GM21381 (cell line): ENCODE measurements at regions not wholly inside any gene's neighbourhood (a gene's known extent, or its start where the extent isn't known, plus 50 kb on each side); places are given as distances from the start of the nearest gene placed in this dataset.
"Not testable (repeated sequence)": the region's sequence is repeated elsewhere in the genome, so short reads cannot be mapped to it uniquely, and the experiment has no call there.

Experiments
- ATAC-seq: cut with Tn5 transposase; IDR thresholded peaks from one replicate; pipeline ENCODE4 v1.9.1; 2021; ENCODE audit warnings: mild to moderate bottlenecking, moderate library complexity; ENCODE audit not compliant: unreplicated experiment

- no peak for ATAC-seq
Measured at GRCh38 chr7:82701949-82702348, 258.4 kb upstream of the CACNA2D1 start.

DNA sequence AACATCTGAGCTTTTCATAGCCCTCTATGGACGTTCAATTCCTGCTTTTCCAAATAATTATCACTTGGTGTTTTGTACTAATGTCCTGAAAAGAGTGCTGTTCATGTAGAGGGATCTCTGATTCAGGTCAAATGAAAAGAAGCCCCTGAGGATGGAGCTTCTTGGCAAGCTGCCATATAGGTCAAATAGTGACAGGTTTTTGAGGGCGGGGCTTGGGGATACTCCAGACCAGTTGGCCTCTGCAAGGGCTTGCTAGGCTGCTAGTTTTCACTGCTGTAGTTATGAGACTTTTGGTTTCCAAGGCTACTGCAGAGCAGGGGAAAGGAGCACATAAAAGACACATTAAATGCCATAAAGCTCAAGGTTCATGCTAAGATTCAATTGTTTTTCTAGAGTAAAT, 257.2 kb upstream of the CACNA2D1 start:
- no peak for ATAC-seq

DNA sequence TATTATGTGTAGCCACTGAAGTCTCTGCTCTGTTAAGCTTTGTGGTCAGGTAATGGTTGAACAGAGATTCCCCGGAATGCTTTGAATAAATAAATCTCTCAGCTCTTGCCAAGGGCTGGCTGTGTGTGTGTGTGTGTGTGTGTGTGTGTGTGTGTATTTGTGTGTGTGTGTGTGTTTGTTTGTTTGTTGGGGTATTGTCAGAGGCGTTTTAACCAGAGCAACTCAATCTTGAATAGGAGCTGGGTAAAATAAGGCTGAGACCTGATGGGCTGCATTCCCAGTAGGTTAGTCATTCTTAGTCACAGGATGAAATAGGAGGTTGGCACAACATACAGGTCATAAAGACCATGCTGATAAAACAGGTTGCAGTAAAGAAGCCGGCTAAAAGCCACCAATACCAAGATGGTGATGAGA, 256.2 kb upstream of the CACNA2D1 start:
- ATAC-seq, result no peak

DNA sequence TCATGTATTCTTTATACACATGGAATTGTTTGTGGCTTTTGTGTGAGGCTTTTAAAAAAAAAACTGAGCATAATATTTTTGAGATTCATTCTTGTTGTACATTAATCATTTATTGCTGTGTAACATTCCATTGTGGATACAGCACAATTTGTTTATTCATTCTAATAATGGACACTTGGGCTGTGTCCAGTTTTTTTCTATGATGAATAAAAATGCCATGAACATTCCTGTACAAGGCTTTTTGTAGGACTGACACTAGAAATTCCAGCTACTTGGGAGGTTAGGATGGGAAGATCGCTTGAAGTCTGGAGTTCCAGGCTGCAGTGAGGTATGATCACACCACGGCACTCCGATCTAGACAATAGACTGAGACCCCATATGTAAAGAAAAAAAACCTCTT, 254.3 kb upstream of the CACNA2D1 start:
- no peak for ATAC-seq

DNA sequence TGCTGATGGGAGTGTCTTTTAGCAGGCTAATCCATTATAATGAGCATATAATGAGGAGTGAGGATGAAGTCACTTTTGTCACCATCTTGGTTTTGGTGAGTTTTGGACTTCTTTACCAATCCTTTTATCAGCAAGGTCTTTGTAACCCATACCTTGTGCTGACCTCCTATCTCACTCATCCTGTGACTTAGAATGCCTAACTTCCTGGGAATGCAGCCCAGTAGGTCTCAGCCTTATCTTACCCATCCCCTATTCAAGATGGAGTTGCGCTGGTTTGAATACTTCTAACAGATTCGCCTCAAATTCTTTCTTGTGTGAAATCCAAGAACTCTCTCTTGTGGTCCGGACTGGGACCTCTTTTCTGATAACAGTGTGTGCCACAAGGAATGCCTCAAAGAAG, 253.1 kb upstream of the CACNA2D1 start:
- no peak for ATAC-seq

DNA sequence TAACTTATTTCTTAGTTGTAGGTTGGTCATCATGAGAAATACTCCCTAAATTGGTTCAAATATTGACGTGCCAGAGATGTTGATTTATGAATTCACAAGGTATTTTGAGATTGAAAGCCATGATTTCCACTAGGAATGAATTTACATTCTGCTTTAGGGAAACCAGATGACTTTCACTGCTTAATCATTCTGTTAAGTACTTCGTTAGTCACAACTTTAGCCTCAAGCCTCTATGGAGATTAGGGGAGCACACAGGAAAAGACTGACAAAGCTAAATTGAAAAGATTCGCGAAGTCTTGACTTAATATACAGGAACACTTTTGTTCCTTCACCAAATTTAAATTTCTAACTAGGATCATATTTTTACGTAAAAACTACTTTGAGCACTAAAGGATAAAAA, 250.4 kb upstream of the CACNA2D1 start:
- ATAC-seq, result no peak

GRCh38 chr7:82690929-82691328, 247.4 kb upstream of the CACNA2D1 start:
- ATAC-seq, result no peak

- no peak for ATAC-seq
Measured at GRCh38 chr7:82685214-82685613, 241.6 kb upstream of the CACNA2D1 start.

- ATAC-seq, result no peak
Measured at GRCh38 chr7:82678716-82679115, 235.1 kb upstream of the CACNA2D1 start.

DNA sequence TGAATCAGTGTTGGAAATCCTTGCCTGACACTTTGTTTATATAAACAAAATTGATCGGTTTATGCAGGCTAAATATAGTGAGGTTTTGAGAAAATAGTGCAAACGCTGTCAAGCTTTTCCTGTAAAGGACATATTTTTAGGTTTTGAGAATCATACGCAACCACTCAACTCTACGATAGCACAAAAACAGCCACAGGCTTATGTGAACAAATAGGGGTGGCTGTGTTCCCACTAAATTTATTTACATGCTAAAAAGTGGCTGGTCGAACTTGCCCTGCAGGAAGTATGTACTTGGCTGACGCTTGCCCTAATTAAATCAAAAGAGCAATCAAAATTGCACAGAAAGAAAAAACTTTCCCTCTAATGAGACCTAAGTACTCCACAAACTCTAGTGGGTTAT, 234.7 kb upstream of the CACNA2D1 start:
- no peak for ATAC-seq

DNA sequence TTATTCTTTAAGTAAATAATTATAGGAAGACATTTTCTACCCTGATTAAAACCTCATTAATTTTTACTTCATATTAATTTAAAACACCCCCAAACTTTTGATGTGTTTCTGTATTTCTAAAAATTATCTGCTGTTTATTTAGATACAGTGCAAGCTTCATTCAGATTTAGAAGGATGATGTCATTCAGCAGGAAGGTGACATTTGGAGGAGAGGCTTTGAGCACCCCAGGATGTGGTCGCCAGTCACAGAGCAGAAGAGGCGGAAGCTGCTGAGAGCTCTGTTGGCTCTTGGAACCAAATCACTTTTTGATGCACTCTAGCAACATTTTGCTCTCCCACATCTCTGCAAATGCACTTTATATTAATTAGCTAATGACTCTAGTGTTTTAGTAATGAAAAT, 233.9 kb upstream of the CACNA2D1 start:
- no peak for ATAC-seq

DNA sequence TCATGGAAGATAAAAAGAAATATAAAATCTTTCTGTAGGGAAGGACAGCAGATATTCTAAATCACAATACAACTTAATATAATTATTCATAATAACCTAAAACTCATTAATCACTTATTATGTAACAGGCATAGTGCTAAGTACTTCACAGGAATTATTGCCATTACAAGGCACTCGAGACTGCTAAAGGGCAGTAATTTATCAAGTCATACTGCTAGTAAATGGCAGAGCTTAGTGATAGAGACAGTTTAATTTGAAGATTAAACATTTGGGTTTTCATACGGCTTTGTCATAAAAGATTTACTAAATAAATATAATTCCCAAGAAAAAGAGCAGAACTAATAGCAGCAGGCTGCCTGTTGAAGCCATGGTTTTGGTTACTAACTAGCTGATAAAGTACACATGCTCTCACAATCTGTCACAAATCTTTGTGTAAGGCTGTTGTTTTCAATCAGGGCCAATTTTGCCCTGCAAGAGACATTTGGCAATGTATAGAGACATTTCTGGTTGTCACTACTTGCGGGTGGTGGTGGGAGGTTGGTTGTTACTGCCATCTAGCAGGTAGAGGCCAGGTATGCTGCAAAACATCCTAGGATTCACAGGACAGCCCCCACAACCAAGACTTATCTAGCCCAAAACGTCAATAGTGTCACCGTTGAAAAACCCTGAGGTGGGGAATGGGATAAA, 233.3 kb upstream of the CACNA2D1 start:
- ATAC-seq, result no peak

DNA sequence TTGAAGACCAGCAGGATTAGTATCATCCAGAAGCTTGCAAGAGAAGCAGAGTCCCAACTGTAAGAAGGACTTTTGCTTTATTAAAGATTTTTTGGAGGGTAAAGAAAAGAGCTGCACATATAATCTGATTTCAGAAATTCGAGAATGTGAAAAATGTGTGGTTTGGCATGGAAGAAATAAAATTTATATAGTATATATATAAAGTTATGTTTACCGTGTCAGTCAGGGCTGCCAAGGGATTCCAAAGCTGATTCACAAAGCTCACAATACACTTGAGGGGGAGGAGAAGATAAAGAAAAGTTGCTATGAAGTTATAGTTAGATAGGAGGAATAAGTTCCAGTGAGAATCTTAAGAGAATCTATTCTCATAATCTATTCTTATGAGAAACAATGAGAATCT, 231.8 kb upstream of the CACNA2D1 start:
- no peak for ATAC-seq

DNA sequence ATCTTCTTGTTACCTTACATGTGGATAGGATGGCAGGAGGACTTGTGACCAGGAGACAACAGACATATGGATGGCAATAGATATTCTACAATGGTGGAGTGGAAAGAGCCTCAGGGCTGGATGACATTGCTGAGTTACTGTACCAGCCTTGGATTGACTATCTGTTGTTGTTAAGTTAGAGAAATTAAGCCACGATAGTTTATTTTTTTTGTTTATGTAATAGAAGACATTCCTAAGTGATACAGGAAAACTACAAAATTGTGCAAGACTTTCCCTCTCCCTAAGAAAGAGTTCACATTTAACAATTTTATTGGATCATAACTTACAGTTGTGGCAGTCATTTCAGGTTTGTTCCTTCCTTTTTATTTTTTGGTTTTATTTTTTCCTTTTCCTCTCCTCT, 230.7 kb upstream of the CACNA2D1 start:
- no peak for ATAC-seq

- ATAC-seq, result no peak
Measured at GRCh38 chr7:82672078-82672477, 228.5 kb upstream of the CACNA2D1 start.

GRCh38 chr7:82669141-82669540, 225.6 kb upstream of the CACNA2D1 start:
- ATAC-seq, result no peak

GRCh38 chr7:82668676-82669075, 225.1 kb upstream of the CACNA2D1 start:
- ATAC-seq, result no peak

GRCh38 chr7:82665966-82666507, 222.5 kb upstream of the CACNA2D1 start:
- ATAC-seq, result no peak

- ATAC-seq, result no peak
Measured at GRCh38 chr7:82655965-82656364, 212.4 kb upstream of the CACNA2D1 start.

GRCh38 chr7:82650095-82650494, 206.5 kb upstream of the CACNA2D1 start:
- not testable (repeated sequence) for ATAC-seq

DNA sequence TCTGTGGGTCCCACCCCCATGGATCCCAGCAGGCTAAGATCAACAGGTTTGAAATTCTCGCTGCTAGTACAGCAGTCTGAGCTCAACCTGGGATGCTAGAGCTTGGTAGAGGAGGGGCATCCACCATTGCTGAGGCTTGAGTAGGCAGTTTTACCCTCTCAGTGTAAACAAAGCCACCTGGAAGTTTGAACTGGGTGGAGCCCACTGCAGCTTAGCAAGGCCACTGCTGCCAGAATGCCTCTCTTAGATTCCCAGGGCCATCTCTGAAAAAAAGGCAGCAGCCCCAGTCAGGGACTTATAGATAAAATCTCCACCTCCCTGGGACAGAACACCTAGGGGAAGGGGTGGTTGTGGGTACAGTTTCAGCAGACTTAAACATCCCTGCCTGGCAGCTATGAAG, 190.0 kb upstream of the CACNA2D1 start:
- no peak for ATAC-seq

DNA sequence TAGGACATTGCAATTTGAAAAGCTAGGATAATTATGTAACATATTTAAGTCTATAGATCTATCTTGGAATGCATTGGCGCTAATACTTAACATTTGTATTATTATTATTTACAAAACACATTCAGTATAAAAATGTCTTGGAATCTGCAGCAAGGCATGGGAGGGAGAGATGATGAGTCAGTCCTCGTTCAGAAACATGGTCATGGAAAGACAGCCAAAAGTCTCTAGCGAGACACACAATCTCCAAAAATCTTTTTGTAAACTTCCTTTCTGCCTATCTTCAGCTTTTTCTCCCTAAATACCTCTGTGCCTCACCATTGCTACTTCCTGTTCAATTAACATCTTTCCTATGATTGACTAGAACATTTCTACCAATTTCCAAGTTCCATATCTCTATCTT, 188.4 kb upstream of the CACNA2D1 start:
- ATAC-seq, result no peak

DNA sequence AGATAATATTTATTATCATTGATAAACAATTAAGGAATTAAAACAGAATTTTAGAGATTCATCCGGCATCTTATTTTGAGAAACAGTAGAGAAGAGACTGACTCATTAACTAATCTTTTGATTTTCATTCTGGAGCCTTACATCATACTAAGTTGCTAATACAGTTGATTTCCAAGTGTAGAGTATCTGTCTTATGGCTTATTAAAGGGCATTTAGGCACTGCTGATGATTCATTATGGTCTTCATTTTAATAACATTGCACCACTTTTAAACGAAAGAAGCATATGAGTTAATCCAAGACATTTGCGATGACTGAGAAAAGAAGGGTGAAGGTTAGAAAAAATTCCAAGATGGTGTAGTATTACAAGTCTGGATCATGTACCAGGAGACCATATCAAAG, 186.0 kb upstream of the CACNA2D1 start:
- no peak for ATAC-seq
